ENCODE measurements at regions not wholly inside any gene's neighbourhood (a gene's known extent, or its start where the extent isn't known, plus 50 kb on each side); places are given as distances from the start of the nearest gene placed in this dataset.

DNA sequence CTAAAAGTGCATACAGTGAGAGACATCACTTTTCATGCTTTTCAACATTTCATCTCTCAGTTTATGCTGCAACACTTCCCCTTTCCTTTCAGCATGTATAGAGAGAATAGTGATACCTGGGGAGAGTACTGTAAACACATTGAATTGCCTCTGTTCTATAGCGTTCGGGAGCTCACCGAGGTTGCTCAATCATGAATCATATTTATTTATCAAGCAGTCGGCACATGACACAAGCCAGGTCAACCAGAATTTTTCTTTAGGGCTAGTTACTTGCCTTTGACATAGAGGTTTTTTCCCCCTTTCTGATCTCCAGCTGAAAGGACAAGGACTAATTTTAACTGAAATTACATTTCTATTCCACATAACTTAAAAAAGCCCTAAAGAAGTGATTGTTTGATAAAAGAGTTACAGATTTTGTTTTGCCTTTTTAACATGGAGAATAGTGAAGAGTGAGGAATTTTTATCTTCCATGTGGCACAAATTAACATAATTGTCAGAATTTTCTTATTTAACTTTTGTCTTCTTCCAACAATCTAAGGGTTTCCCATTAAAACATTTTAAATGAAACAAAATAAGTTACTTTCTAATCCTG, 690.9 kb upstream of the TMEFF2 start:
- H3K4me3 ChIP-seq (ENCODE audit: low read length) = no peak overlapping the region
- TF ChIP-seq ZNF274 (IDR thresholded peaks at IDR 0.05; ENCODE audit: low read depth, low read length) = no peak

DNA sequence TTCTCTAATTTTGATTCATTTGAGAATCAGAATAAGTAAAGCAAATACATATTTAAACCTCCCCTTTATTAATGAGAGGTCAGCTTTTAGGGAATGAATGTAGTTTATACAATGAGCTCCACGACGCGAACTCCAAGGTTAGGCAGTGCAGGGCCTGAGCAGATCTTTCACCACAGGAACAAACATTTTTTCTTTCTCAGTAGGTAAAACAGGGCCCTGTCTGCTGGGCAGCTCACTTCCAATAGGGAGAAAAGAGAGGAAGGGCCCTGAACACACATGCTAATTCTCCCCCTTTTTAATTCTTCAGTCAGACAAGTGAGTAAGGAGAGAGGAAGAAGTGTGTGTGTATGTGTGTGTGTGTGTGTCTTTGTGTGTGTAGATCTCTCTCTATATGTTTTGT, 682.4 kb upstream of the TMEFF2 start:
- TF ChIP-seq ZNF274 (IDR thresholded peaks at IDR 0.05; ENCODE audit: low read depth, low read length) = no peak
- H3K4me3 ChIP-seq (ENCODE audit: low read length) = no peak overlapping the region

DNA sequence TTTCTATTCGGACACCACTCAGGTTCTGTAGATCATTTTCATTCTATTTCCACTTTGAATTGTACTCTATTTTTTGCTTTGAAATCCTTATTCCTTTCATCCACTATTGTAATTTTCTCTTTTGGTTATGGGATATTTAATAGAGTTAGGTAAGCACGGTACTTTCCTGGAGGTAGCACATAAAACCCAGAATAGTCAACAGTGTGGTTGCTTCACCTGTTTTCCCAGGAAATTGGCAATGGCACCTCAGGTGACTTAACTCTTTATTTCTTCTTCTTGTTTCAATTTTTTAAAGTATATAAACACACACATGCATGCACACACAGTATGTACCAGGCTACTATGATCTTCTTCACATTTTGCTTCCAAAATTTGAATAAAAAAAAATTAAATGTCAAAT, 682.0 kb upstream of the TMEFF2 start:
- H3K4me3 ChIP-seq (ENCODE audit: low read length) = no peak overlapping the region
- no peak for TF ChIP-seq ZNF274 (IDR thresholded peaks at IDR 0.05; ENCODE audit: low read depth, low read length)

DNA sequence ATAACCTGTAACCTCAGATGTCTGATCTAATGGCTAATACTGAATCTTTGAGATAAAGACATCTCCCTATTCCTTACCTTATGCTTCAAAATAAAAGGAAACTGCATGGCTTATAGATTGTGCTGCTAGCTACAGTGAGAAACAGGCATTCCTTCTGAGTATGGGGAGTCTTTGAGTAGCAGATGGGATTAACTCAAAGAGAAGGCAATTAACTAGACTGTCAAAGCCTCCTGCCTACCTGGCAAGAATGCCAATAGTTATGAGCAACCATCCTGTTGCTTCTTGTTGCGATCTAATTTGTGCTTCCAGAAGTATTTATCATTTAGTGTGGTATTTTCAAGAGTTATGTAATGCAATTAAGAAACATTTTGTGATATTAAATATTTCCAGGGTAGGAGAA, 660.0 kb upstream of the TMEFF2 start:
- TF ChIP-seq ZNF274 (IDR thresholded peaks at IDR 0.05; ENCODE audit: low read depth, low read length) = no peak
- no peak overlapping the region for H3K4me3 ChIP-seq (ENCODE audit: low read length)

DNA sequence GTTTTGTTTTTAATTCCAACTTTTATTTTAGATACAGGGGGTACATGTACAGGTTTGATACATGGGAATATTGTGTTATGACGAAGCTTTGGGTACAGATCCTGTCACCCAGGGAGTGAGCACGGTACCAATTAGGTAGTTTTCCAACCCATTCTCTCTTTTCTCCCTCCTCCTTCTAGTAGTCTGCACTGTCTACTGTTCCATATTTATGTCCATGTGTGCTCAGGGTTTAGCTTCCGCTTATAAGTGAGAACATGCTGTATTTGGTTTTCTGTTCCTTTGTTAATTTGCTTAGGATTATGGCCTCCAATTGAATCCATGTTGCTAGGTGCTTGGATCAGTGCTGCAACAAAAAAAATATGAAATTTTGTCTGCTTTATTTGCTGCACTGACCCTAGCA, 659.3 kb upstream of the TMEFF2 start:
- no peak for TF ChIP-seq ZNF274 (IDR thresholded peaks at IDR 0.05; ENCODE audit: low read depth, low read length)

DNA sequence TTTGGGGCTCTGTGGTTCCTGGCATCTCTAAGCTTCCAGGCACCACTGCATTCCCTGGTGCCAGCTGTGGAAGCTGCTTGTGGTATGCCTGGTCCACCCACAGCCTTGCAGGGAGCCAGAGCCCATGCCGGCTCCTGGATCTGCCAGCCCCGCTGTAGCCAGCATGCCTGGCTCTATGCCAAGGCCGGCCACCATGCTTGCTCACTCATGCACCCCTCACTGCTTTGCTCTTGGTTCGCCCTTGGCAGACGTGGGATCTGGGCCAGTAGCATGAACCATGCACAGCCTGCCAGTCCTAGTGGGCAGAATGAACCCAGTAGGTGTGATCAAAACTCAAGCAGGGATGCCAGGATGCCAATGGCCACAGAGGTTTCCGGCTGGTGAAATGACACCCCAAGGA, 634.2 kb upstream of the TMEFF2 start:
- no peak overlapping the region for H3K4me3 ChIP-seq (ENCODE audit: low read length)
- TF ChIP-seq ZNF274 (IDR thresholded peaks at IDR 0.05; ENCODE audit: low read depth, low read length) = no peak

More for the DNA sequence above, 659.3 kb upstream of the TMEFF2 start:
- H3K4me3 ChIP-seq (ENCODE audit: low read length) = no peak overlapping the region

DNA sequence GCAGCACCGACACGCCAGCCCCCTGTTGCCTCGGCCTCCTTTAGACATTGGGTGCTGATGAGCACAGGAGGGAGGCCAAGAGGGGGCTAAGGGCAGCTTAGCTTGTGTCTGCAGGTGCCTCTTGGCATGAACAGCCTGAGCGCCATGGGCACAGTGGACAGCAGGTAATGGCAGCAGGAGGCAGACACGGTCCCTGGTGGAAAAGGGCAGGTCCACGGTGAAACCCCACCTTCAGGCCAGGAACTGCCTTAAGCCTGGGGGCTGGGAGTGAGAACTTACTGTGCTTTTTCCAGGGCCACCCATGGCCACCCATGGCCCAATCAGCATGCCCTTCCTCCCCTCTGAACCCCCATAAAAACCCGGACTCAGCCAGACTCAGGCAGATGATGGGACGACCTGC, 633.4 kb upstream of the TMEFF2 start:
- H3K4me3 ChIP-seq (ENCODE audit: low read length) = no peak overlapping the region
- TF ChIP-seq ZNF274 (IDR thresholded peaks at IDR 0.05; ENCODE audit: low read depth, low read length) = no peak

DNA sequence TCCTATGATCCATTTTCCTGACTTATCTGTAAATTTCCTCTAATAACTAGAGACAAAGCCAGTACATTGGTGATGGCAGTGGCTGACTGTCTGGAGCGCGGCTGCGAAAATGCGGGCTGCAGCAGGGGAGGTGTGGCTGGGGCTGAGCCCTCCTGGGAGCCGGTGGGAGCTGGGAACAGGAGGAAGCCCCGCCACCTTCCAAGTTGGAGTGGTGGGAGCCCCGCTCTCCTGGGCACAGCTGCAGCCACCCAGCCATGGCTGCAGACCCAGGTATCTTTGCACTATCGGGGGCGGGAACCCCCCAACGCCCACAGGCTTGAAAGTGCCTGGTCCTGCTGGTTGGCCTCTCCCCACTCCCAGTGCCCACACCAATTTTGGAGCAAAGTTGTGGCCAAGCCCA, 633.0 kb upstream of the TMEFF2 start:
- H3K4me3 ChIP-seq (ENCODE audit: low read length) = no peak overlapping the region
- no peak for TF ChIP-seq ZNF274 (IDR thresholded peaks at IDR 0.05; ENCODE audit: low read depth, low read length)

DNA sequence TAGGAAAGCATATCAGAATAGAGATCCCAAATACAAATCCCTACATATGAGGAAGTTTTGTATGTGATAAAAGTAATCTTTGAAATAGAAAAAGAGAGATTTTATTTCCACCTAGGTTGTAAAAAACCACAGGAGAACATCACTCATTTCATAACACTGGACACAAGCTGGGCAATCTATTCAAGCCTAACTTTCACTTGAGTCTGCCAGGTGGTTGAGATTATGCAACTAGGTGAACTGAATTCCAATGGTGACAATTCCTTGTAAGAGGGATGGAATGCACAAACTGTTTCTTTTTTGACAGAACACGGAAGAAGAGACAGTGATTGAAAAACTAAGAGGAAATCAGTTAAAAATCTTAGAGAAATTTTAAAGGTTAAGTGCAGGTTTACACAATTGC, 619.6 kb upstream of the TMEFF2 start:
- TF ChIP-seq ZNF274 (IDR thresholded peaks at IDR 0.05; ENCODE audit: low read depth, low read length) = no peak
- H3K4me3 ChIP-seq (ENCODE audit: low read length) = no peak overlapping the region

DNA sequence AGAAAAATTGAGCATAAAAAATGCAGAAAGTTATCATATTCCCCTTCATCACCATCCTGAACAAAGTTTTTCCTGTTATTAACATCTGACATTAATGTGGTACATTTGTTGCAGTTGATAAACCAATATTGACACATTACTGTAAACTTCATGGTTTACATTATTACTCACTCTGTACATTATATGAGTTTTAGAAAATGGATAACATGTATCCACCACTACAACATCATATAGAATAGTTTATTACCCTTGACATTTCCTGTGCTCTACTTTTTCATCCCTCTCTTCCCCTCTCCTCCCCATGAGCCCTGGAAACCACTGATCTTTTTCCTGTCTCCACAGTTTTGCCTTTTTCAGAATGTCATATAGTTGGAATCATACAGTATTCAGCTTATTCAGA, 618.6 kb upstream of the TMEFF2 start:
- no peak for TF ChIP-seq ZNF274 (IDR thresholded peaks at IDR 0.05; ENCODE audit: low read depth, low read length)
- H3K4me3 ChIP-seq (ENCODE audit: low read length) = no peak overlapping the region

DNA sequence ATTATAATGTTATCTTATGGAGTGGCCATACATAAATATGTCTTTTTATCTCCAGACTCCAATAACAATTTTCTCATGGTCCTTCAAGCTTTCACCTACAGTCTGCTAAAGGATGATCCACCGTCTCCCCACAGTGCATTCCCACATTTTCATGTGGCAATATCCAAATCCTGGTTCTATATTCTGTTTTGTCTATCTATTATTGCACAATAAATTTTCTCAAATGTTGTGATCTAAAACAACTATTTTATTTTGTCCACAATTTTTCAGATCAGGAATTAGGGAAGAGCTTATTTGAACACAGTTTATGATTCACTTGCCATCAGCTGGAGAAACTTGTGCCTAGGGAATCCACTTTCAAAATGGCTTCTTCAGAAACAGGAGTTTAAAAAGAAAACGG, 614.4 kb upstream of the TMEFF2 start:
- no peak overlapping the region for H3K4me3 ChIP-seq (ENCODE audit: low read length)
- TF ChIP-seq ZNF274 (IDR thresholded peaks at IDR 0.05; ENCODE audit: low read depth, low read length) = no peak

DNA sequence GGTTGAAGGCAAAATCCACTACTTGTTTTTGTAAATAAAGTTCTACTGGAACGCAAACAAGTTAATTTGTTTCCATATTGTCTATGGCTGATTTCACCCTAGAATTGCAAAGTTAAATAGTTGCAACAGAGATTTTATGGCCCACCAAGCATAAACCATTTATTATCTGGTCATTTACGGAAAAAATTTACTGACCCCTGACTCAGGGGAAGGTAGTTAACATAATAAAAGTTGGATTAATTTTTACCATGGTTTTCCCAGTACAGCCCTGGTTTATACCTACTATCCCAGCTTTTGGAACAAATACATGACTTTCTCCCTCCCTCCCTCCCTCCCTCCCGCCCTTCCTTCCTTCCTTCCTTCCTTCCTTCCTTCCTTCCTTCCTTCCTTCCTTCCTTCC, 588.9 kb upstream of the TMEFF2 start:
- TF ChIP-seq ZNF274 (IDR thresholded peaks at IDR 0.05; ENCODE audit: low read depth, low read length) = no peak
- H3K4me3 ChIP-seq (ENCODE audit: low read length) = no peak overlapping the region

DNA sequence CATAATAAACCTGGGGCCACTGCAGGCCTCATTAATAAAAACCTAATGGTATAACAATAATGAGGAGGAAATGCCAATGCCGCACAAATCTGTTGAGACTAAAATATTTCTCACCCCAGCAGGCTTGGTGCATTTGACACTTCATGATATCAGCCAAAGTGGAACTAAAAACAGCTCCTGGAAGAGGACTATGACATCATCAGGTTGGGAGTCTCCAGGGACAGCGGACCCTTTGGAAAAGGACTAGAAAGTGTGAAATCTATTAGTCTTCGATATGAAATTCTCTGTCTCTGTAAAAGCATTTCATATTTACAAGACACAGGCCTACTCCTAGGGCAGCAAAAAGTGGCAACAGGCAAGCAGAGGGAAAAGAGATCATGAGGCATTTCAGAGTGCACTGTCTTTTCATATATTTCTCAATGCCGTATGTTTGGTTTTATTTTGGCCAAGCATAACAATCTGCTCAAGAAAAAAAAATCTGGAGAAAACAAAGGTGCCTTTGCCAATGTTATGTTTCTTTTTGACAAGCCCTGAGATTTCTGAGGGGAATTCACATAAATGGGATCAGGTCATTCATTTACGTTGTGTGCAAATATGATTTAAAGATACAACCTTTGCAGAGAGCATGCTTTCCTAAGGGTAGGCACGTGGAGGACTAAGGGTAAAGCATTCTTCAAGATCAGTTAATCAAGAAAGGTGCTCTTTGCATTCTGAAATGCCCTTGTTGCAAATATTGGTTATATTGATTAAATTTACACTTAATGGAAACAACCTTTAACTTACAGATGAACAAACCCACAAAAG, 580.9 kb upstream of the TMEFF2 start:
- no peak overlapping the region for H3K4me3 ChIP-seq (ENCODE audit: low read length)

DNA sequence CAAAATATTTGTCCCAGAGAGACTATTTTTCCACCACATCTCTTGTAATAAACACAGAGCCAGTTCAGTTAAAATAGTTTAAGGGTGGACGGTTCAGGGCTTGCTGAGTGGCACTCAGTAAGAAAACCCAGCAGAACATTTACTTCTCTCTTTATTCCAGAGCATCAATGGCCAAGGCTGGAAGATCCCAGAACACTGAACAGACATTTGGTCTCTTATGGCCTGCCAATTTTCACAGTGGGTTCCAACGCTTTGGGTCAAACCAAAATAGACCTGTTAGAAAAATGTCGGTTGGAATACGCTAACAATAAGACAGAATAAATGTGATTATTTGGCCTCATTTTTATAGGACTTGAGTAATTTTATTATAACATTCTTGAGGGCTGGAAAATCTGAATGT, 580.3 kb upstream of the TMEFF2 start:
- TF ChIP-seq ZNF274 (IDR thresholded peaks at IDR 0.05; ENCODE audit: low read depth, low read length) = no peak

More for the DNA sequence above, 580.9 kb upstream of the TMEFF2 start:
- no peak for TF ChIP-seq ZNF274 (IDR thresholded peaks at IDR 0.05; ENCODE audit: low read depth, low read length)

DNA sequence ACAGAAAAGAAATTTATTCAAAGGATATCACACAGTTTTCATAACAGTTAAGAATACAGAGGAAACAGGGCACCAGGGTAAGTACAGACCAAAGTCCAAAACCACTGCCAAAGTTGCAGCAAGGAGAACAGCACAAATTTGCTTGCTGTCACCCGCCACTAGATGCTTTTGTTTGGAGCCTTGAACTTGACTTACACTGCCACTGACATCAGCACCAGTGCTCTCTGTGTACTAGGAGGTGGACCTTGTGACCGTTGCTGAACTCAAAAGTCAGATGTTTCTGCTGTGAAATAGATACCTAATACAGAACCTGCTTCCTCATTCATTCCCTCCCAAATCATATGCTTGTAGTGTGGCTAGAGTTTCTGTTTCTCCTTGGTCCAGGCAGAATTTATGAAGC, 578.3 kb upstream of the TMEFF2 start:
- TF ChIP-seq ZNF274 (IDR thresholded peaks at IDR 0.05; ENCODE audit: low read depth, low read length) = no peak
- H3K4me3 ChIP-seq (ENCODE audit: low read length) = no peak overlapping the region

More for the DNA sequence above, 580.3 kb upstream of the TMEFF2 start:
- H3K4me3 ChIP-seq (ENCODE audit: low read length) = no peak overlapping the region
